A673 (cell line): ENCODE measurements at regions not wholly inside any gene's neighbourhood (a gene's known extent, or its start where the extent isn't known, plus 50 kb on each side); places are given as distances from the start of the nearest gene placed in this dataset.

ENCODE experiments used
- BruUV-seq: library from RNA; stranded (reverse); fragments of 400-500 nt; replicated peaks from 2 replicates; lab custom pipeline; 2021; lab: Mats Ljungman, UMichigan
- CTCF ChIA-PET: fragments of 300-600 bp; sonication (Branson Sonifier 250); formaldehyde crosslinking; loops from one replicate; lab custom pipeline; 2022; ENCODE audit warnings: antibody characterized with exemption; lab: Charles Lee
- POLR2A ChIA-PET: fragments of 300-600 bp; sonication (Branson Sonifier 250); formaldehyde crosslinking; loops from one replicate; lab custom pipeline; 2022; ENCODE audit warnings: antibody characterized with exemption; ENCODE audit not compliant: low non-redundant PET; lab: Charles Lee
- DNase-seq: peaks from one replicate; pipeline ENCODE4 v3.0.0-alpha.2; 2015; ENCODE audit warnings: low spot score
- H3K27ac ChIP-seq: fragments of 200-600 bp; sonication (generic); 2 replicates; pipeline ENCODE4 v1.5.1; 2016; ENCODE audit warnings: mixed run types, low read depth, mild to moderate bottlenecking, mixed read lengths, antibody characterized with exemption, low read length; ENCODE audit not compliant: poor library complexity, severe bottlenecking
- H3K27me3 ChIP-seq: fragments of 200-600 bp; sonication (generic); replicated peaks from 2 replicates; pipeline ENCODE4 v1.6.1; 2017; ENCODE audit warnings: mixed run types, low read depth, mild to moderate bottlenecking, mixed read lengths, antibody characterized with exemption, low read length; ENCODE audit not compliant: insufficient read depth, poor library complexity
- H3K36me3 ChIP-seq: fragments of 200-600 bp; sonication (generic); 2 replicates; pipeline ENCODE4 v1.6.1; 2016; ENCODE audit warnings: mixed run types, mild to moderate bottlenecking, mixed read lengths, antibody characterized with exemption, low read length; ENCODE audit not compliant: insufficient read depth, poor library complexity, severe bottlenecking
- H3K4me1 ChIP-seq: fragments of 200-600 bp; sonication (generic); 2 replicates; pipeline ENCODE4 v1.6.1; 2017; ENCODE audit warnings: mixed run types, mild to moderate bottlenecking, mixed read lengths, antibody characterized with exemption, low read length; ENCODE audit not compliant: insufficient read depth, poor library complexity, severe bottlenecking
- H3K4me3 ChIP-seq: fragments of 200-600 bp; sonication (generic); 2 replicates; pipeline ENCODE4 v1.5.1; 2016; ENCODE audit warnings: low read depth, mixed run types, mild to moderate bottlenecking, mixed read lengths, low read length; ENCODE audit not compliant: poor library complexity, severe bottlenecking
- H3K9me3 ChIP-seq: fragments of 200-600 bp; sonication (generic); 2 replicates; pipeline ENCODE4 v1.6.1; 2016; ENCODE audit warnings: mixed run types, low read depth, mild to moderate bottlenecking, mixed read lengths, antibody characterized with exemption, low read length; ENCODE audit not compliant: poor library complexity, severe bottlenecking
- CTCF ChIP-seq: fragments of 300-800, 200-600 bp; sonication (generic); conservative IDR thresholded peaks from 2 replicates; pipeline ENCODE4 v1.5.1; 2017; ENCODE audit warnings: low read depth, mild to moderate bottlenecking, antibody characterized with exemption, low read length, moderate library complexity, mixed read lengths
- EZH2 ChIP-seq: fragments of 200-600 bp; sonication (generic); IDR thresholded peaks from 2 replicates; pipeline ENCODE4 v1.6.1; 2017; ENCODE audit warnings: borderline replicate concordance, low read depth, mild to moderate bottlenecking, mixed read lengths, antibody characterized with exemption, low read length; ENCODE audit not compliant: poor library complexity, severe bottlenecking
- intact Hi-C: fragments of 100-400 bp; cut with micrococcal nuclease; formaldehyde crosslinking; loops from one replicate; pipeline ENCODE4 v1.10.0; 2022; ENCODE audit not compliant: unreplicated experiment

DNA sequence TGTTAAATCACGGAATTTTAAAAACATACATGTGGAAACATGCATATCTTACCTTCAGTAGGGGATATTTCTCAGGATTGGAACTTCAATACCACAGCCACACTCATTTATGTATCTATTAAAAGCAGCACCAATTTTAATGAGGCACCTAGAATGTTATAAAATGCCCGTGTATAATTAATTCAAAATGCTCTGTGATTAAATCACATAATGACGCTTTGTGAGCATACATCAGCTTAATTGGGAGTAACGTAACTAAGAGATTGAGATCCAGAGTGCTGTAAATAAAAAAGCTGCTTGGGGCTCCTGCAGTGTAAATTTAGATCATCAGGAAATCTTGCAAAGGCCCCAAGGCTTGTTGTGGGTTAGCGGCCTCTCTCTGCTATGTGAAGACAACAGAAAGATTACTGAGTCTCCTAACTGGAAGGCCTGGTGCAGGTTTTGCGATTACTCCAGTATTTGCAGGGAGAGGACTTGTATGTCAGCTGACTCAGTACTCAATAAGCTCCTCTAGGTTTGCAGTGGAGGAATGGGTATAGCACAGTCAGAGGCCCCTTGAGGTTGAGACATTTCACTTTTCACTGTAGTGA, 195.5 kb upstream of the PHYHIPL start:
- no peaks in the 10 kb centered on the region for H3K9me3 ChIP-seq
- H3K27me3 ChIP-seq, result no peaks in the 10 kb centered on the region
- no peaks in the 10 kb centered on the region for H3K4me1 ChIP-seq
- ChIA-PET POLR2A (no interaction called here), CTCF (no interaction called here)
- no peak overlapping the region for H3K27ac ChIP-seq
- no TSS peak for BruUV-seq
- TF ChIP-seq CTCF (no peak), EZH2 (no peak)
- H3K36me3 ChIP-seq, result no peaks in the 10 kb centered on the region
- no peak for DNase-seq
- H3K4me3 ChIP-seq, result no peak overlapping the region
- intact Hi-C loops, result no loop called here

GRCh38 chr10:58981846-58982245, 194.6 kb upstream of the PHYHIPL start:
- Histone ChIP-seq H3K4me3 (no peak overlapping the region), H3K27me3 (no peaks in the 10 kb centered on the region), H3K36me3 (no peaks in the 10 kb centered on the region), H3K27ac (no peak overlapping the region), H3K9me3 (no peaks in the 10 kb centered on the region), H3K4me1 (no peaks in the 10 kb centered on the region)
- intact Hi-C loops, result no loop called here
- DNase-seq, result no peak
- CTCF ChIA-PET, result no interaction called here
- BruUV-seq, result no TSS peak
- TF ChIP-seq CTCF, result no peak
- TF ChIP-seq EZH2, result no peak
- POLR2A ChIA-PET, result no interaction called here

GRCh38 chr10:58982470-58983239, 193.8 kb upstream of the PHYHIPL start:
- Histone ChIP-seq H3K36me3 (no peaks in the 10 kb centered on the region), H3K9me3 (no peaks in the 10 kb centered on the region), H3K27me3 (no peaks in the 10 kb centered on the region), H3K27ac (no peak overlapping the region), H3K4me1 (no peaks in the 10 kb centered on the region), H3K4me3 (no peak overlapping the region)
- BruUV-seq, result no TSS peak
- no peak for TF ChIP-seq EZH2
- no peak for TF ChIP-seq CTCF
- CTCF ChIA-PET, result no interaction called here
- POLR2A ChIA-PET, result no interaction called here
- no peak for DNase-seq
- intact Hi-C loops, result no loop called here
